Right lung (tissue), 2 donors: ENCODE measurements at regions not wholly inside any gene's neighbourhood (a gene's known extent, or its start where the extent isn't known, plus 50 kb on each side); places are given as distances from the start of the nearest gene placed in this dataset.
A peak's percentile ranks its signal among the peaks of the same experiment; 100 is the strongest.
"Not testable (repeated sequence)": the region's sequence is repeated elsewhere in the genome, so short reads cannot be mapped to it uniquely, and the experiment has no call there.

Experiments
- DNase-seq, 2 donors: peaks; one replicate each; pipeline ENCODE4 v3.0.0-alpha.2; 2013

- DNase-seq = not testable (repeated sequence)
Measured at GRCh38 chr2:208685929-208686328, 279.3 kb downstream of the PTH2R start.

- DNase-seq = no peak
Measured at GRCh38 chr2:208686665-208687064, 280.1 kb downstream of the PTH2R start.

- not testable (repeated sequence) for DNase-seq
Measured at GRCh38 chr2:208687720-208688119, 281.1 kb downstream of the PTH2R start.

DNA sequence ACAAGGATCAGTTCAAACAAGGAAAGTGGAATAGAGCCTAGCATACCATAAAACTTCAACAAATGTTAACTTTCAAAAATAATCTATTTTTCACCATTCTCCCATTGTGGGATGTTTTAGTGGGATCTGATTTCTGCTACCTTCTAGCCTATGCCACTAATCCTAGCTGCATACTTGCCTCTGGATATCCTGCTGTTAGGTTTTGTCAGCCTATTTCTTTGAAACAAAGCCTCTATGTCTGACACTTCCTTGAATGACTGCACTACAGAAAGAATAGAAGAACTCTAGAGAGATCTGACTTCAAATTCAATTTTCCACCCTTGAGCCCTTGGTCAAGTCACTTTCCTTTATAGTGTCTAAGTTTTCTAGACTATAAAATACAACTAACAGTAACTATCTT is 291.5 kb downstream of the PTH2R start:
- DNase-seq = no peak

- peak in 1 of 2 donors; percentile 2 for DNase-seq
Measured at GRCh38 chr2:208708486-208708885, 301.9 kb downstream of the PTH2R start.

DNA sequence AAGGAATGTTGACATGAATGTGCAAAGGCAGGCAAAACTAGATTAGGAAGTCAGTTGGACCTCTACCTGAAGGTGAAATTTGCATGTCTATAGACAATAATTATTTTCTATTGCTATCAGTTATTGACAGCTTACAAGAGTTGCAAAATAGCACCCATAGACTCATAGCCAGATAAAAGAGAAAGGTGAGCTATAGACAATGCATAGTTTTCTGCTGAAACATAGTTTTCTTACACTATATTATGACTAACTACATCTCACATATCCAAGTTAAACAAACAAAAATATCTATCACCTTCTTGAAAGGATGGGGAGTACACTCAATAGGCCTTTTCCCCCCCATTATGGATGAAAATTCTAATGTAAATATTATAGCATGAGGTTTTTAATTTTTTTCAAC is 305.0 kb downstream of the PTH2R start:
- no peak for DNase-seq

- DNase-seq = no peak
Measured at GRCh38 chr2:208713066-208713745, 306.6 kb downstream of the PTH2R start.

GRCh38 chr2:208718828-208719227 is 312.2 kb downstream of the PTH2R start:
- DNase-seq = no peak

GRCh38 chr2:208722731-208723130 is 316.1 kb downstream of the PTH2R start:
- no peak for DNase-seq

- DNase-seq = no peak
Measured at GRCh38 chr2:208725280-208725679, 318.7 kb downstream of the PTH2R start.

GRCh38 chr2:208726242-208726641 is 319.6 kb downstream of the PTH2R start:
- DNase-seq = no peak

GRCh38 chr2:208751663-208752415 is 345.2 kb downstream of the PTH2R start:
- DNase-seq = not testable (repeated sequence)

DNA sequence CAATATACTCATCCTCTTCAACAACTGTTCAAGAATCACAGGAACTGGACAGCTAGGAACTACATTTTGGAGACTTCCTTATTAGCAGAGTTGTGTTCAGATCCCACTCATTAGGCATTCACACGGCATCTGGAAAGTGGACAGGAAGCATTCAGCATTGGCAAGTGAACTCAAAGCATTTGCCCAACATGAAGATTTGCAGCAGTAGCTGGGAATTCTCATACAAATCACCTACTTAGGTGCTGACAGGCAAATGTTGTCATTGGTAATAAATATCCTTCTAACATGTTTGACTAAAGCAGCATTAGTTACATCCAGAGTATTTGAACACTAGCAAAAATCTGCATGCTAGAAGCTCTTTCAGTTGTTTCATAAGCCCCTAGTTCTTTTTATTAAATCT is 350.8 kb downstream of the PTH2R start:
- DNase-seq = no peak

- not testable (repeated sequence) for DNase-seq
Measured at GRCh38 chr2:208773074-208773473, 366.5 kb downstream of the PTH2R start.

DNA sequence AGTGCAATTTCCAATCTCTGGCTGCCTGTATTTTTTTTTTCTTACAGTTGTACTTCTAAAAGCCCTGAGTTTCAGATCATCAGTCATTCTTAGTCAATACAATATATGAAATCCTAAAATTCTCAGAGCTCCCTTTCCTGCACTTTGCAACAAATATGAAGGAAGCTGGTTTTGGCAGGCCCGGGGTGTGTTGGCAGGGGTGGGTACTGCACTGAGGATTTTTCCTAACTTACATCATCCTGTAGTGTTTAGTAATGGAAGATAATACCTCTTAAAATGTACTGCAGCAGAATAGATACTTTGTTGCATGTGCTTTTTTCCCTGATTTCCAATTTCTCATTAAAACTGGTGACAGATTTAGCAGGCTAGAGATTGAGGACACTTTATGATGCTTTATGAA is 374.6 kb downstream of the PTH2R start:
- no peak for DNase-seq

DNA sequence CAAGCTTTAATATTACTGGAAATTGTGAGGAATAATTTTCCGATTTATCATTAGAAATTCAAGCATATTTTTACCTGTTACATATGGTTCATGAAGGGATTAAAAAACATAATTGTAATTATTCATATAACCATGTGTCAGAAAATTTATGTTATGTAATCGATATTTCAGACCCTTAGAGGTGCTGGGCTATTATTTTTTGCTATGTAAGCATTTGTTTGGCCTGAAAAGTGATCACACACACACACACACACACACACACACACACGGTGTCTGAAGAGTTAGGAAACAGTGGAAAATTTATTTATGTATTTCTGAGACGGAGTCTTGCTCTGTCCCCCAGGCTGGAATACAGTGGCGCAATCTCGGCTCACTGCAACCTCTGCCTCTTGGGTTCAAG is 375.5 kb downstream of the PTH2R start:
- DNase-seq = no peak

GRCh38 chr2:208783184-208783583 is 376.6 kb downstream of the PTH2R start:
- no peak for DNase-seq

DNA sequence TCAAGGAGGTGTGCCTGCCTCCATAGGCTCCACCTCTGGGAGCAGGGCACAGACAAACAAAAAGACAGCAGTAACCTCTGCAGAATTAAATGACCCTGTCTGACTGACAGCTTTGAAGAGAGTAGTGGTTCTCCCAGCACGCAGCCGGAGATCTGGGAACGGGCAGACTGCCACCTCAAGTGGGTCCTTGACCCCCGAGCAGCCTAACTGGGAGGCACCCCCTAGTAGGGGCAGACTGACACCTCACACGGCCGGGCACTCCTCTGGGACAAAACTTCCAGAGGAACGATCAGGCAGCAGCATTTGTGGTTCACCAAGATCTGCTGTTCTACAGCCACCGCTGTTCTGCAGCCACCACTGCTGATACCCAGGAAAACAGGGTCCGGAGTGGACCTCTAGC is 378.2 kb downstream of the PTH2R start:
- not testable (repeated sequence) for DNase-seq

GRCh38 chr2:208791257-208791656 is 384.7 kb downstream of the PTH2R start:
- no peak for DNase-seq

DNA sequence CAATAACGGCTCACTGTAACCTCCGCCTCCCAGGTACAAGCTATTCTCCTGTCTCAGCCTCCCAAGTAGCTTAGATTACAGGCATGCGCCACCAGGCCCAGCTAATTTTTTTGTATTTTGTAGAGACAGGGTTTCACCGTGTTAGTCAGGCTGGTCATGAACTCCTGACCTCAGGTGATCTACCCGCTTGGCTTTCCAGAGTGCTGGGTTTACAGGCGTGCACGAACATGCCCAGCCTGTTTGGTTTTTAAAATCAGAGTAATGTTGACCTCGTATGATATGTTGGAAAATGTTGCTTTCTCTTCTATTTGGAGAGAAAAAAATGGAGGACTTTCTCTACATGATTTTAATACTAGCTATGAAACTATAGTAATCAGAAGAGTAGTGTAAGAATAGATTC is 386.2 kb downstream of the PTH2R start:
- DNase-seq = no peak

- no peak for DNase-seq
Measured at GRCh38 chr2:208793434-208793833, 386.8 kb downstream of the PTH2R start.

DNA sequence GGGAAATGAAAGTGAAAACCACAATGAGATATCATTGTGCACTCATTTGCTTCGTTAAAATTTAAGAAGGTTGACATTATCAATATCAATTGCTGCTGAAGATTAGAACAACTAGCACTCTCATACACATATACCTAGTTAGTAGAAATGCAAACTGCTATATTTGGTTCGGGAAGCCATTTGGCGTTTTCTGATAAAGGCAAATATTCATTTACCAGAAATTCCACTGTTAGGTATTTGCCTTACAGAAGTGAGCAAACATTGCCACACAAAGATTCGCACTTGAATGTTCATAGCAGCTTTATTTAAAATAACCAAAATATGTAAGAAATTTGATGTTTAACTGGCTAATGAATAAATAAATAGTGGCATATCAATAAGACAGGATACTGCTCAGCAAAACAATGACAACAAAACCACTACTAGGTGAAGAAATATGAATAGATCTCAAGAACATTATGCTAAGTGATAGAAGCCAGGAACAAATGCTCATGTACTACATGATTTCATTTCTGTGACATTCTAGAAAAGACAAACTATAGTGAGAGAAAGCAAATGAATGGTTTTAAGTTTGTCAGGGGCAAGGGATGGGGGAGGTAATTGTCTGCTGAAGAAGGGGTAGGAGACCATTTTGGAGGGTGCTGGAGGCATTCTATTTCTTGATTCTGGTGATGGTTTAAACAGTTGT is 387.8 kb downstream of the PTH2R start:
- peak in 1 of 2 donors; percentile 3 for DNase-seq

- DNase-seq = no peak
Measured at GRCh38 chr2:208798698-208799097, 392.1 kb downstream of the PTH2R start.
